ENCODE measurements at regions not wholly inside any gene's neighbourhood (a gene's known extent, or its start where the extent isn't known, plus 50 kb on each side); places are given as distances from the start of the nearest gene placed in this dataset.

DNA sequence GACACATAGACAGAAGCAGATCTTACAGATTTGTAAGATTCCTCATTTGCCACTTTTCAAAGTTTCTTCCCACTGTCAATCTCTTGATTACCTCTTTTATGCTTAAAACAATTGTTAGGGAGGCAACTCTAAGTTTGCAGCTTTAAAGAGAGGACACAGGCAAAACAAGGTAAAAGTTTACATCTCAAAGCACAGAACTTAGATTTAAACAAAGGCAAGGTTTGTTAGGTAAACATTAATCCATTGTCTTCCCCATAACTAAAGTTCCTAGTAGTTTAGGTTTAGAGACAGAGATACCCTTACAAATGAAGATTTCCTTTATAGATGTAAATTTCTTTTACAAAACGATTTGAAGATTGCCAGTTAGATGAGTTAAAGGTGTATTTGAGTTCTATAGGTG, 176.9 kb downstream of the AASDH start:
- TF ChIP-seq, protein P1, sequence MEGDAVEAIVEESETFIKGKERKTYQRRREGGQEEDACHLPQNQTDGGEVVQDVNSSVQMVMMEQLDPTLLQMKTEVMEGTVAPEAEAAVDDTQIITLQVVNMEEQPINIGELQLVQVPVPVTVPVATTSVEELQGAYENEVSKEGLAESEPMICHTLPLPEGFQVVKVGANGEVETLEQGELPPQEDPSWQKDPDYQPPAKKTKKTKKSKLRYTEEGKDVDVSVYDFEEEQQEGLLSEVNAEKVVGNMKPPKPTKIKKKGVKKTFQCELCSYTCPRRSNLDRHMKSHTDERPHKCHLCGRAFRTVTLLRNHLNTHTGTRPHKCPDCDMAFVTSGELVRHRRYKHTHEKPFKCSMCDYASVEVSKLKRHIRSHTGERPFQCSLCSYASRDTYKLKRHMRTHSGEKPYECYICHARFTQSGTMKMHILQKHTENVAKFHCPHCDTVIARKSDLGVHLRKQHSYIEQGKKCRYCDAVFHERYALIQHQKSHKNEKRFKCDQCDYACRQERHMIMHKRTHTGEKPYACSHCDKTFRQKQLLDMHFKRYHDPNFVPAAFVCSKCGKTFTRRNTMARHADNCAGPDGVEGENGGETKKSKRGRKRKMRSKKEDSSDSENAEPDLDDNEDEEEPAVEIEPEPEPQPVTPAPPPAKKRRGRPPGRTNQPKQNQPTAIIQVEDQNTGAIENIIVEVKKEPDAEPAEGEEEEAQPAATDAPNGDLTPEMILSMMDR (IDR thresholded peaks at IDR 0.05) = no peak
- TF ChIP-seq POLR2A (IDR thresholded peaks at IDR 0.05) (no peak), EP300 (IDR thresholded peaks at IDR 0.05) (no peak)
